CD4-positive, alpha-beta T cell treated with Interleukin-21 for 1 hour (primary cell): ENCODE measurements at regions not wholly inside any gene's neighbourhood (a gene's known extent, or its start where the extent isn't known, plus 50 kb on each side); places are given as distances from the start of the nearest gene placed in this dataset.
"Not testable (repeated sequence)": the region's sequence is repeated elsewhere in the genome, so short reads cannot be mapped to it uniquely, and the experiment has no call there.

Experiments
- DNase-seq: peaks from one replicate; pipeline ENCODE4 v3.0.0-alpha.2; 2020

DNA sequence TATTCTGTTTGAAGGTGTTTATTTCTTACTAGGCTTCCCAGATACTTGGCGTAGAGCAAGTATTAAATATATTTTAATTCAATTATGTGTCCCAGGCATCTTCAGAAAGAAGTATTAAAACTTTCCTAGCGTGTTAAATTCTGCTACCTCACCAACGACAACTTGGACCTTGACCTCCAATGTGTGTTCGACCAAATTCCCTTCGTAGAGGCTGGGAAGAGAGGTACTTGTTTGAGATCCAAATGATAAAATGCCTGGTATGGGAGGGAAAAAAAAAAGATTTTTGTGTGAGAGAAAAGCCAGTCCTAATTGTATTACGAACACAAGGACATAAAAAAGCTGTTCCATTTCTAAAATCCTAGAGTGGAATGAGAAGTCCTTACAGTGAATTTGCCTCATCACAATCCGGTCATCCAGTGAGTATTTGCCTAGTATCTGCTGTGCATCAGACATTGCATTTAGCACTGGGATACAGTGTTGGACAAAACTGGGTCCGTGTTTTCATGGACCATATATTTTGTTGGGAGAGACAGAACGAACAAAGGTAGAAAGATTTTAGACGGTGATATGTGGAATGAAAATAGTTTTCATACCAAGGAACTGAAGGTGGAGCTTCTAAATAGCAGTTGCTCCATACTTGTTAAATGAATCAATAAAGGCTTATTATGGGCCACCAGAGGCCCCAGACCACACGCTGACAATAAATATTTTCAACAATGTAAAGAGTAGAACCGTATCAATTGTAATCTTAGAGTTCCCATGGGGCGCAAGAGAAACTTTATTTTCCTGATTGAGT is 103.1 kb downstream of the KIF4B start:
- no peak for DNase-seq

- no peak for DNase-seq
Observed at GRCh38 chr5:155125551-155126095, 112.1 kb downstream of the KIF4B start.

GRCh38 chr5:155126573-155126972 is 113.0 kb downstream of the KIF4B start:
- DNase-seq = no peak

DNA sequence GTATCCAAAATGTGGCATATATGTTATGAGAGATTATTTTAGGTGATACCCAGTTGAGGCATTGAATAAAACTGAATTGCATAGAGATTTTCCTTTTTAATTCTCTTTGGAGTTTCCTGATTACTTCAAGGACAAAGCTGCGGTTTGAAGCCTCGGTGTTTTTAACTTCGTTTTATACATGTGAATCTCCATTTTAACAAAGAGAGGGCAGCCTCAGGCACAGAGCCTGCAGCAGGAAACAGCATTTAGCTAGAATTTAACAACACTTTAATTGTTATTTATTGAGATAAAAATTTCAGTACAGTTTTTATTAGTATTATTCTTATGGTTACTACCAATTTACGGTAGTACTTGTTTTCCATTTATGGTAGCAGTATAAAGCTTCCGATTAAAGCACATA is 114.0 kb downstream of the KIF4B start:
- DNase-seq = no peak

GRCh38 chr5:155128786-155129512 is 115.4 kb downstream of the KIF4B start:
- no peak for DNase-seq

- no peak for DNase-seq
Observed at GRCh38 chr5:155129513-155129880, 115.9 kb downstream of the KIF4B start.

DNA sequence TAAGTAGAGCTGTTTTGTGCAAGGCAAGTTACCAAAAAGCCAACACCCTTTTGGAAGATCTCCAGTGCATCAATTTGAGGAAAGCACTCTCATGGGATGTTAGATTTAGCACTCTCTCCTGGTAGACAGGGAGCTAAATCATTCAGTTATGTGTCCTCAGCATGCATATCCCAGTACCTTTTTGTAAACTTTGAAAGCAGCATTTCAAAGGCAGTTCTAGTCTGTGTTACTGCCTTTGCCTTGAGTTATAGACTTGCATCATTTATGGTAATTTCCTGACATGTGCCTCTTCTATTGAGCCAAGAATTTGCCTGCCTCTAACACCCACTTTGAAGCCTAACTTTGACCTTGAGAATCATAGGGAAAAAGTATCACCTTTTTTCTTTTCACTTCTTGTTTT is 120.6 kb downstream of the KIF4B start:
- no peak for DNase-seq

- DNase-seq = no peak
Observed at GRCh38 chr5:155136216-155136850, 122.8 kb downstream of the KIF4B start.

DNA sequence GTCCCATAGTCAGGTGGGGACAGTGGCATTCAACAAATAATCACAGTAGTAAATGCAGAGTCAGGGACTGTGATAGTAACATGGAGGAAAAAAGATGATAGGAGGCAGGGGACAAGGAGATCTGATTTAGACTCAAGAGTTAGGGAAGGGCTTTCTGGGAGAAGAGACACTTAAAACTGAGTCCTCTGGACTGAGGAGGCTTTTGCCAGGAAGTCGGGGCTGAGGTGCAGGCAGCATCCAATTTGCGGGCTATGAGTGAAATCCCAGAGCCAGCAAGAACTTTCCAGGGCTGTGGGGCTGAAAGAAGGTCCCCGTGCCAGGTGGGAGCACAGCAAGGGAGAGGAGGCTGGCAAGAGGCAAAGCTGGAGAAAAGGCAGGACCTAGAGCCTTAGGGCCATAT is 124.1 kb downstream of the KIF4B start:
- no peak for DNase-seq

- no peak for DNase-seq
Observed at GRCh38 chr5:155140646-155141045, 127.1 kb downstream of the KIF4B start.

GRCh38 chr5:155144956-155145355 is 131.4 kb downstream of the KIF4B start:
- no peak for DNase-seq

GRCh38 chr5:155147222-155147621 is 133.7 kb downstream of the KIF4B start:
- no peak for DNase-seq

GRCh38 chr5:155148694-155149093 is 135.1 kb downstream of the KIF4B start:
- no peak for DNase-seq

DNA sequence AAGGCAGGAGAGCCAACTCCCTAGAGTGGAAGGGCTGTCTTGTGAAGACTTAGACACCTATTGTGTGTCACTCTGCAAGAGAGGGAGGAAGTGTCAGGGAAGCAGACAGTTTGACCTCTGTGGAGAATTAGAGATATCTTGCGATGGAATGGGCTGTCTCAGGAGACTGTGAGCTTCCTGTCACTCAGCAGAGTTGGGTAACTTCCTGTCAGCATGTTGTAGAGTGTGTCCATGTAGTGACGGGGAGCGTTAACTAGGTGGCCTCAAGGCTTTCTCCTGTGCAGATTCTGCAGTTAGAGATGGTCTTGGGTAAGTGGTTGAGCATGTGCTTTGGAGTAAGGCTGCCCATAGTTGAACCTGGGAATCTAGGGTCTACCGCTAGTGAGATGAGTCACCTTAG is 136.5 kb downstream of the KIF4B start:
- DNase-seq = no peak

GRCh38 chr5:155154973-155155372 is 141.4 kb downstream of the KIF4B start:
- no peak for DNase-seq

DNA sequence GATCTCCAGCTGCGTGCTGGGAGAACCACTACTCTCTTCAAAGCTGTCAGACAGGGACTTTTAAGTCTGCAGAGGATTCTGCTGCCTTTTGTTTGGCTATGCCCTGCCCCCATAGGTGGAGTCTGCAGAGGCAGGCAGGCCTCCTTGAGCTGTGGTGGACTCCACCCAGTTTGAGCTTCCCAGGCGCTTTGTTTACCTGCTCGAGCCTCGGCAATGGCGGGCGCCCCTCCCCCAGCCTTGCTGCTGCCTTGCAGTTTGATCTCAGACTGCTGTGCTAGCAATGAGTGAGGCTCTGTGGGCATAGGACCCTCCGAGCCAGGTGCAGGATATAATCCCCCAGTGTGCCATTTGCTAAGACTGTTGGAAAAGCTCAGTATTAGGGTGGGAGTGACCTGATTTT is 149.5 kb downstream of the KIF4B start:
- not testable (repeated sequence) for DNase-seq

DNA sequence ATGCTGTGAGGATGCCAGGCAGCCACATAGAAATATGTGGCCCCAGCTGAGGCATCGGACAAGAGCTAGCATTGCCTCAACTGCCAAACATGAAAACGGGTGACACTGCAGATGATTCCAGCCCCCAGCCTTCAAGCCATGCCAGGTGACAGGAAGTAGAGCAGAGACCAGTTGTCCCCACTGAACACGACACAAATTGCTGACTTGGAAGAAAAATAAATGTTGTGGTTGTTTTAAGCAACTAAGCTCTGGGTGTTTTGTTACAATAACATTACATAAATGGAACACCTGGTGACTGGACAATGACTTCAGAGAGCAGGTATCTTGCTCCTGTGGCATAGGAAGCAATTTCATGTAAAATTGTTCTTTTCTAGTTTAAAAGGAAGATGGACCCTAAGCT is 154.2 kb downstream of the KIF4B start:
- DNase-seq = no peak

DNA sequence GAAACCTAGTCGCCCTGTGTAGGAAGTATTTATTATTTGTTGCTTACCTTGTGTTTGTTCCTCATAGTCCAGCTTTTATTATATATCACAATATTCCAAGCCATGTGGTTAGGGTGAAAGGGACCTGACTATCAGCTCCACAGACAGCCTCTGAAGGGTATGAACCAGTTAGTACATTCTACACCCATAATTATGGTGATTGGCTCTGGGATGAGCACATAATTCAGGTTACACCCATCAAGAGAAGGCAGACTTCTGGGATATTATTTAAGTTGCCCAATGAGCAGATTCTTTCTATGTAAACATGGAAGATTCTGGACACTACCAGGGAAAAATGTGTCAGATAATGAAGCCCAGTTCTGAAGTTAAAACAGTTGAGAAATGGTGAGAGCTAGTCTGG is 168.0 kb downstream of the KIF4B start:
- no peak for DNase-seq

GRCh38 chr5:155189476-155189875 is 175.9 kb downstream of the KIF4B start:
- DNase-seq = no peak

- DNase-seq = no peak
Observed at GRCh38 chr5:155189981-155190380, 176.4 kb downstream of the KIF4B start.

GRCh38 chr5:155193029-155193428 is 179.5 kb downstream of the KIF4B start:
- no peak for DNase-seq

- DNase-seq = no peak
Observed at GRCh38 chr5:155193483-155194107, 180.0 kb downstream of the KIF4B start.

DNA sequence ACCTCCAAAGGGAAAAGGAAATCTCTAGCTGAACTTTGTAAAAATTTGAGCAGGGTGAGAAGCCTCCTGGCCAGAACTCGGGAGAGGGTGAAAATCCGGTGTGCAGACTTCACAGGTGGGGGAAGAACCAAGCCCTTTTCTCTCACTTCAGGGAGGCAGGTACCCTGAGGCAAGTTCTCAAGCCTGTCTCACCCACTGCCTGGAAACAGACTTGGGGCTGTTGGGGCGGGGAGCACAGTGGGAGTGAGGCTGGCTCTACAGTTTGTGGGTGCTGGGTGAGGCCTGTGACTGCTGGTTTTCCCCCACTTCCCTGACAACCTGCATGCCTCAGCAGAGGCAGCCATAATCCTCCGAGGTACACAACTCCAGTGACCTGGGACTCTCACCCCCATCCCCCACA is 187.1 kb downstream of the KIF4B start:
- no peak for DNase-seq
